Prostate gland (tissue), 2 donors: ENCODE measurements at regions not wholly inside any gene's neighbourhood (a gene's known extent, or its start where the extent isn't known, plus 50 kb on each side); places are given as distances from the start of the nearest gene placed in this dataset.

Experiments
- POLR2A ChIP-seq: fragments of 450-650 bp; IDR thresholded peaks from one replicate; pipeline ENCODE4 v1.6.1; 2016; ENCODE audit warnings: antibody characterized with exemption, mild to moderate bottlenecking
- TF ChIP-seq, protein P1 (sequence below), 4 experiments: fragments of 200-600 bp in 2 of 4; fragments of 450-650 bp in 2 of 4; sonication (generic) in 2 of 4; IDR thresholded peaks; 1 replicate in 3 of 4; 2 replicates in 1 of 4; pipeline ENCODE4 v1.5.1; 2016 to 2019; ENCODE audit warnings: antibody characterized with exemption in 4 of 4, mild to moderate bottlenecking in 2 of 4, moderate library complexity in 2 of 4

DNA sequence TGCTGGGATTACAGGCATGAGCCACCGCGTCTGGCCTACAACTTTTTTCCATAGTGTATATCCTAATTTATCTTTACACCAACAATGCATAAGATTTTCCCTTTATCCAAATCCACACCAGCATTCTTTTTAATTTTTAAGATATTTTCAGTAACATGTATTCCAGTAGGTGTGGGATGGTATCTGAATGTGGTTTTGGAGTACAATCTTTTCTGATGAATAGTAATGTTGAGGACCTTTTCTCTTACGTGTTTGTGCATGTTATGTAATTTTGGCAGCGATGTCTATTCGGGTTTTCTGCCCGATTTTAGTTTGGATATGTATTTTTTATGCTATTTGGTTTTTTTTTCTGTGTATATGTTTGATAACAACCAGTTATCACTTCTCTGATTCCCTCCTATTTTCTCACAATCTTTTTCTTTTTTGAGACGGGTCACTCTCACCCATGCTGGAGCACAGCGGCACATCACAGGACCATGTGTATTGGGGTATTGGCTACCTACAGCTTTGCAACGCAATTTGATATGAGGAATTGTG lies 114.6 kb upstream of the GRK3 start:
- TF ChIP-seq, protein P1, sequence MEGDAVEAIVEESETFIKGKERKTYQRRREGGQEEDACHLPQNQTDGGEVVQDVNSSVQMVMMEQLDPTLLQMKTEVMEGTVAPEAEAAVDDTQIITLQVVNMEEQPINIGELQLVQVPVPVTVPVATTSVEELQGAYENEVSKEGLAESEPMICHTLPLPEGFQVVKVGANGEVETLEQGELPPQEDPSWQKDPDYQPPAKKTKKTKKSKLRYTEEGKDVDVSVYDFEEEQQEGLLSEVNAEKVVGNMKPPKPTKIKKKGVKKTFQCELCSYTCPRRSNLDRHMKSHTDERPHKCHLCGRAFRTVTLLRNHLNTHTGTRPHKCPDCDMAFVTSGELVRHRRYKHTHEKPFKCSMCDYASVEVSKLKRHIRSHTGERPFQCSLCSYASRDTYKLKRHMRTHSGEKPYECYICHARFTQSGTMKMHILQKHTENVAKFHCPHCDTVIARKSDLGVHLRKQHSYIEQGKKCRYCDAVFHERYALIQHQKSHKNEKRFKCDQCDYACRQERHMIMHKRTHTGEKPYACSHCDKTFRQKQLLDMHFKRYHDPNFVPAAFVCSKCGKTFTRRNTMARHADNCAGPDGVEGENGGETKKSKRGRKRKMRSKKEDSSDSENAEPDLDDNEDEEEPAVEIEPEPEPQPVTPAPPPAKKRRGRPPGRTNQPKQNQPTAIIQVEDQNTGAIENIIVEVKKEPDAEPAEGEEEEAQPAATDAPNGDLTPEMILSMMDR (IDR thresholded peaks at IDR 0.05) = no peak
- no peak for TF ChIP-seq POLR2A
